Activated CD4-positive, alpha-beta T cell treated with anti-CD3 and anti-CD28 coated beads, Interleukin-2, amount 50 U/mL, for 48 hours (primary cell): ENCODE measurements at regions not wholly inside any gene's neighbourhood (a gene's known extent, or its start where the extent isn't known, plus 50 kb on each side); places are given as distances from the start of the nearest gene placed in this dataset.
"Not testable (repeated sequence)": the region's sequence is repeated elsewhere in the genome, so short reads cannot be mapped to it uniquely, and the experiment has no call there.

ENCODE experiments used
- DNase-seq, 2 experiments: peaks; one replicate each; pipeline ENCODE4 v3.0.0-alpha.2; 2020

- DNase-seq, result not testable (repeated sequence)
Measured at GRCh38 chr2:187610450-187610849, 56.2 kb upstream of the TFPI start.

- DNase-seq, result no peak
Measured at GRCh38 chr2:187612857-187613256, 58.6 kb upstream of the TFPI start.

- no peak for DNase-seq
Measured at GRCh38 chr2:187614756-187615155, 60.5 kb upstream of the TFPI start.

- no peak for DNase-seq
Measured at GRCh38 chr2:187615364-187615763, 61.1 kb upstream of the TFPI start.

- no peak for DNase-seq
Measured at GRCh38 chr2:187615902-187616301, 61.7 kb upstream of the TFPI start.

GRCh38 chr2:187617120-187617519 lies 62.9 kb upstream of the TFPI start:
- DNase-seq, result no peak

GRCh38 chr2:187617905-187618304 lies 63.7 kb upstream of the TFPI start:
- DNase-seq, result no peak

- DNase-seq, result no peak
Measured at GRCh38 chr2:187618813-187619212, 64.6 kb upstream of the TFPI start.

- DNase-seq, result no peak
Measured at GRCh38 chr2:187627153-187627552, 72.9 kb upstream of the TFPI start.

GRCh38 chr2:187636731-187637391 lies 82.6 kb upstream of the TFPI start:
- DNase-seq, result not testable (repeated sequence)

GRCh38 chr2:187637392-187637740 lies 83.1 kb upstream of the TFPI start:
- DNase-seq, result not testable (repeated sequence)

- not testable (repeated sequence) for DNase-seq
Measured at GRCh38 chr2:187637771-187638170, 83.5 kb upstream of the TFPI start.

- DNase-seq, result no peak
Measured at GRCh38 chr2:187638840-187639239, 84.6 kb upstream of the TFPI start.

- DNase-seq, result no peak
Measured at GRCh38 chr2:187640926-187641510, 86.8 kb upstream of the TFPI start.

- DNase-seq, result no peak
Measured at GRCh38 chr2:187642498-187642897, 88.3 kb upstream of the TFPI start.

GRCh38 chr2:187644486-187644885 lies 90.3 kb upstream of the TFPI start:
- no peak for DNase-seq

- DNase-seq, result no peak
Measured at GRCh38 chr2:187644981-187645380, 90.7 kb upstream of the TFPI start.

GRCh38 chr2:187646556-187646955 lies 92.3 kb upstream of the TFPI start:
- no peak for DNase-seq

- no peak for DNase-seq
Measured at GRCh38 chr2:187654535-187654934, 100.3 kb upstream of the TFPI start.

GRCh38 chr2:187655001-187655400 lies 100.8 kb upstream of the TFPI start:
- DNase-seq, result no peak

GRCh38 chr2:187656123-187656522 lies 101.9 kb upstream of the TFPI start:
- DNase-seq, result no peak

- no peak for DNase-seq
Measured at GRCh38 chr2:187658952-187659525, 104.8 kb upstream of the TFPI start.

- not testable (repeated sequence) for DNase-seq
Measured at GRCh38 chr2:187676050-187676449, 121.8 kb upstream of the TFPI start.

GRCh38 chr2:187679454-187679853 lies 125.2 kb upstream of the TFPI start:
- no peak for DNase-seq

- DNase-seq, result no peak
Measured at GRCh38 chr2:187684174-187684573, 129.9 kb upstream of the TFPI start.
